ENCODE measurements at regions not wholly inside any gene's neighbourhood (a gene's known extent, or its start where the extent isn't known, plus 50 kb on each side); places are given as distances from the start of the nearest gene placed in this dataset.

GRCh38 chr11:104320956-104321355 lies 157.0 kb upstream of the PDGFD start:
- TF ChIP-seq GATA2 (IDR thresholded peaks at IDR 0.05; ENCODE audit: low read depth, low read length): no peak
- no peak for TF ChIP-seq GATA3 (IDR thresholded peaks at IDR 0.05; ENCODE audit: low read depth, low read length)
